Effector CD8-positive, alpha-beta T cell (primary cell): ENCODE measurements at regions not wholly inside any gene's neighbourhood (a gene's known extent, or its start where the extent isn't known, plus 50 kb on each side); places are given as distances from the start of the nearest gene placed in this dataset.

Experiments used
- DNase-seq: peaks from one replicate; lab custom pipeline; 2025; lab: John Stamatoyannopoulos, UW

DNA sequence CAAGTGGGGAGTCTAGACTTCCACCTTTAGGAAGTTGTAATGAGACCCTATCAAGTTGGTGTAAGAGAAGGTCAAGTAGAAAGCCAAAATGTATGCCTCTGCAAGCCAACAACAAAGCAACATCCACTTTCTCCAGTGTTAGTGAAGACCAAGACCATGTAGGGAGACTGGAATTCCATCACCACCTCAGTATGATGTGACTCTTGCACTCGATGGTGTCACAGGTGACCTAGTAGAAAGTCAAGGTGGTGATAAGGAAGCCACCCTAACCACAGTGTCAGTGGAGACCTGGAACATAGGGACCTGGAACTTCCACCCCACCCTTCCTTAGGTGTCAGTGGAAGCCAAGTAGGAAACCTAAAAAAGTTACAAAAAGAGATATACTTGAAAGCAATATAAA, 278.1 kb upstream of the KCNMB2 start:
- DNase-seq: no peak

DNA sequence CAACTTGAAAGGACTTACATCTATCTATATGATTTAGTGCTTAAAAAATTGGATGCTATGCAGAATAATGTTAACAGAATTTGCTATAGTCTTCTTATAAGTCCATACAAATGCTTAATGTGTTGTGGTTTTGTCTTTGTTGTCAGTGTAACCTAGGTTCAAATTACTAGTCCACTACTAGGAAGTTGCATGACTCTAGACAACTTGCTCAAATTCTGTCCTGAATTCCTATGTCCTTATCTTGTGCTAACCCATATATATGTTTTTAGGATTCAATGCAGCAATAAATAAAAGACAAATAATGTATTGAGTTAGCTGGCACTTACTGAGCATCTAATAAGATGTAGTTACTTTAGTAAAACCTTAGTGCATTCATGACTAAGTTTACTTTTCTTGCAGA, 276.5 kb upstream of the KCNMB2 start:
- DNase-seq: no peak

DNA sequence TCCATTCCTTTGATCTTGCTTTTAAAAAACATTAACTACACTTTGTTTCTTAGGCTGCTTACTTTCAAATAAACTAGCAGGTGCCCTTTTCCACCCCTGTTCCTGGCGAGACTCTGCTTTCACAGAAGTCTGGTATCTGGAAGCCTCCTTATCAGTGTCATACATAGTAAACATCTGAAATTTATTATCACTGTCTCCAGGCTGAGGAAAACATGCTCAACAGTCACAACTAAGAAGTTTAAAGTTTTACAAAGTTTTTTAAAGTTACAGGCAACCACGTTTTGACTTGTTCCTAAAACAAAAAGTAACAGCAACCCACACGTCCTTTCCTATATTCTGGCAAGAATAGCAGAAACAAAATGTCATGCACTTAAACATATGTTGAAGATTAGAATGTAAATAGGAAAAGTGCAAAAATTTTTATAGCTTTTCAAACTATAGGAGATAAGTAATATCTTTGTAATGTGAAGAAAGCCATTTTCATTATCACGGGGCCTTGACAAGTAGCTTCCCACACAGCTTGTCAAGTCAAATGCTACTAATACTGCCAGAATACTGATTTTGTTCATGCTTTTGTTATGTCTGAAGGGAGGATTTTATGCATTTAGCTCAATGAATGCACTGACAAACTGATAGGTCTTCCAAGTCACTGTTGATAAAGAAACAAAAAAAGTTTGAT, 275.2 kb upstream of the KCNMB2 start:
- no peak for DNase-seq

GRCh38 chr3:178263236-178263916, 272.9 kb upstream of the KCNMB2 start:
- DNase-seq: no peak

GRCh38 chr3:178267158-178267844, 268.9 kb upstream of the KCNMB2 start:
- no peak for DNase-seq

DNA sequence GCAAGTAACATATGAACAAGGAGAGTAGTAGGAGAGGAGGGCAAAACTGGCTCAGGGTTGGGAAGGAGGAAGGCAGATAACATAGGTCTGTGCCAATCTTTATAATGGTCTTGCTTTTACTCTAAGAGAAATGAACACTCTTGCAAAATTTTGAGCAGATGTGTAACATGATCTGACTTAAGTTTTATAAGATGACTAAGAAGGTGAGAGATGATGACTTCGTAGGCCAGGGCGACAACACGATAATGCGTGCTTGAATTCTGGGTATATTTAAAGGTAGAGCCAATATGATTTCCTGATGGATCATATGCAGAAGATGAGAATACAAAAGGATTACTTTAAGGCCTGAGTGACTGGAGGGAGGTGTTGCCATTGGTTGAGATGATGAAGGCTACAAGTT, 265.4 kb upstream of the KCNMB2 start:
- DNase-seq: no peak

DNA sequence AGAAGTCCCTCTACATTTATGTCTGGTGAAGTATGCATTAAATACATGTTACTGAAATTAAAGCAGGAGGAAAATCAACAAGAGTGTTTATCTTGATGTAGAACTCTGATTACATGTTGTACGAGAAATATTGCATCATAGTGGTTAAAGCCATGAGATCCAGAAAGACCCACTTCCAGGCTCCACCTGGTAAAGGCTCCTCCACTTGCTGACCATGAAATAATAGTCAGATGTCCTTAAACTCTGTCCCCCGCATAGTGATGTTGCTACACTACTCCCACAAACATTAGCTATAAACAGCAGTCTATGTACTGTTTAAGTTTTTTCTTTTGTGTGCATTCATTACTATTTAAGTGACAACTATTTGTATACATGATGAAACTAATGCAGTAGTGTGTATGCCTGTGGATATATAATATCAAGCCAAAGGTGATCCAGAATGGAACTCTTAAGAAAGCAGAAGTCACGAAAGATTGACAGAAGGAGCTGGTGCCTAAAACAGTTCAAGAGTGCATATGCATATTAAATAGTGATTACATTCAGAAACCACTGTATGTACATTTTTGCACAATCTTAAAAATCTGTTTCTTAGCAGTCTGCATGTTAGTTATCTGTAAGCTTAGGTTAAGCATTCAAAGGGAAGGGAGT, 264.4 kb upstream of the KCNMB2 start:
- DNase-seq: no peak

DNA sequence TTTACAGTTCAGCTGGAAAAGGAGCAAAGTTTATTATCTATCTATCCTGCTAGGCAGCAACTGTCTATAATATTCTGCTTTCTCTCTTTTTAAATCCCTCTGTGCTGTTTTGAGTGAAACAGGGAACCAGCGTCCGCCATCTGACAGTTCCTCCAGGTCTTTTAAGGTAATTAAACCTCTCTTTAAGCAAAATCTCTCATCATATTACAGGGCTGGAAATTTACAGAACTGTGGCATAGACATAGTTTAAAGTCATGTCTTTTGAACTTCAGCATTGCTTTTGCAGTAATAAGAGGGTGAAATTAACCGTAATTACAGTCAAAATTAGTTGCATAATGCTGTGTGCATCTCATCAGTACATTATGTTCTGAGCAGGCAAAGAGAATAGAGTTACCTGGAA, 263.4 kb upstream of the KCNMB2 start:
- DNase-seq: no peak

DNA sequence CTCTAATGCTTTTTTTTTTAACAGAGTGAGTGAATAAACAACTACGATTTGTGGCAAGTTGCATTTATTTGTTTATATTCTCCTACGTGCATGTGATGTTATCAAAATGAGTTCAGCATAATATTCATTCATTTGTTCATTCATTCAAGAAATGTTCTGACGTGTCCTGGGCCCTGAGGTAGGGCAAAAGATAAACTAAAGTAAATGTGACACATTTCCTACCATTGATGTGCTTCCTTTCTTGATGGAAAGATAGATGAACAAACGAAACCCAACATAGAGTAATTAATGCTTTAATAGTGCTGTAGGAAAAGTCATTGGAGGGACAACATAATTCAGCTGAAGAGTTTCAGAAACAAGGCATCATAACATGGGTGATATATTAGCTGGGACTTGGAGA, 261.5 kb upstream of the KCNMB2 start:
- DNase-seq: no peak

DNA sequence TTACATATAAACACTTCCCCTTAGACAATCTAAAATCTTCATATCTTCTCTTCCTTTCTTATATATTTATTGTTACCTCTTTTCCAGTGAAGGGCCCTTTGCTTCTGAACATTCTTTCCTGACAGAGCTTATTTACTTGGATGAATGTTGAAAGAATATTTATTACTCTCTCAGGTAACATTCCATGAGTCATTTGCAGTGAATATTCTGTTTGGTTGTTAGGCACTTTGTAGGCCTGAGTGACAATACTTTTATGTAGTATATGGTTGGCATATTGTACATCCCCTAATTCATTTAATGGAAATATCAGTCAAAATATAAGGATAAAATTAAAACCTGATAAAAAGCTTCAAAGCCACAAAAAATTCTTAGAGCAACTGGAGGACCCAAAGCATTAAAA, 260.9 kb upstream of the KCNMB2 start:
- no peak for DNase-seq

- no peak for DNase-seq
These were observed 260.4 kb upstream of the KCNMB2 start for GRCh38 chr3:178275793-178276192.

DNA sequence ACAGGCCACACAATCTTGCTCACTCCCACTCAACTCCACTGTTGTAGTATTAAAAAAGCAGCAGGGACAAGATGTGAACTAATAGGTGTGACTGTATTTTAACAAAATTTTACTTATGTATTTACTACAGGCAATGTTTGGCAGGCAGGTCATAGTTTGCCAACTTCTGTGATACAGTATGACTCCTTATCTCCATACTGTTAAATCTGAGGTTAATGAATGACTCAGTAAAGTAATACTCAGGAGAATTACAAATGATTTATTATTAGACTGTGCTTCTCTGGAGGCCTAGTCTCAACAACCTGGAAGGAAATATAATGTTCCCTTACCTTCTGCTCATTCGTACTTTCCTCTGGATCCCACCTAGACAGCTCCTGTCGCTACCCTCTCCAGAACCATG, 258.6 kb upstream of the KCNMB2 start:
- DNase-seq: no peak

DNA sequence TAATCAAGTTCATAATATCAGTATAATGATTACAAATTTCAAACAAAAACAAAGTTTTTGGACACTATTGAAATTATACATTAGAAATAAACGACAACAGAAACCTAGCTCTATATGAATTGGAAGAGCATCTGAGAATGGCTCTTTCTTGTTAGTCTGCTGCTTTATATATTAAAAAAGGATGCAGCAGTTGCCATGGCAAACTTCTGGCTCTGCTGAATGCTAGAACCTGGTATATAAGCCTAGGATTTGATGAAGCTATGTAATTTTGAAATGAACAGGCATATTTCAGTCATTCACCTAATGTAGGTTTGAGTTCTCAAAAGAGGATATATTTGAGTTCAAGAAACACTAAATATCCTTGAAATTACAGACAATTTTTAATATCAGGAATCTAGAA, 252.7 kb upstream of the KCNMB2 start:
- DNase-seq: no peak

DNA sequence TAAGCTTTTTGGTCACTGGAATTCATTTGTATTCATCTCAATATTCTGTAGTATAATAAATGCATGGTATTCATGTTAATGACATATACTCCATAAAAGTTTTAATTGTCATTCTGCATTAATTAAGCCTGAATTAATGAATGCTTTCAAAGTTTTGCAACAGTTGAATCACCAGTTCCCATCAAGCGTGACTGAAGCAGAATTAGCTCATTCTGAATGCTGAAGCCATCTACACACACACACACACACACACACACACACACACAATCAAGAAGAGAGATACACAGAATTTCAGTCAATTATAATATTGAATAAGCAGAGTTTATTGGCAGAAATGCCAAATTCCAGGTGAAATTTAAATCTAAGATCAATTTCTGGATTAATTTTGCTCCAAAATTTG, 252.1 kb upstream of the KCNMB2 start:
- DNase-seq: no peak

GRCh38 chr3:178288074-178288473, 248.2 kb upstream of the KCNMB2 start:
- DNase-seq: no peak

GRCh38 chr3:178289544-178290160, 246.6 kb upstream of the KCNMB2 start:
- no peak for DNase-seq

DNA sequence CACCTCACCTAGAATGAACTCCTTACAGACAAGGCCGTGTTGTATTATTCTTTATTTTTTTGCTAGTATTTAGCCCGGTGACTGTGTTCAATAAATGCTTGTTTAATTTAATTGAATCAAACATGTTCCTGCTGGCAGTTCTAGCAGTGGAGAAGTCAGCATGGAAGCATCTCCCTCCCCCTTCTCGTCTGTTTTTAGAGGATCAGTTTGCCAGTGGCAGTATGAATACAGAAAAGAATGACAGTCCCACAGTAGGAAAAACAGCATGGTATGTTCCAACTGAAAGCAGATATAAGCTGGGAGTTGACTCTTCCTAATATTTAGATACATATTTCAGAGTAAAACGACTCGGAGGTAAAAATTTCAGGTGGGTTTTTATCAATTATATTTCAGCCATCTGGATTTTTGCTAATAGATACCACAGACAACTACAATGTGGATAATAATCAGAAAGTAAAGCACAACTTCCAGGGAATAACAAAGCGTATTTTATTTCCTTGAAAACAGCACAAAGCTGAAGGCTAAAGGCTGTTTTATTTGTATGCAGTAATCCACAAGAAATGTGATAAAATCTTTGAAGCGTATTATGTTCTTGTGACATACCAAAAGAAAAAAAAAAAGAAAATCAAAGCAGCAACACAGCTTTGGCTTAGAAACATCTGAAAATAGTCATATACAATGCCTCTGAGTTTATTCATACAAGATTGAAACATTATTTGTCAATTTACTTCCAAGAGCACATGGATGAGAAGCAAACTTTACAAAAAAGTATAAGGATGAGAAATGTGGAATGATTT, 244.5 kb upstream of the KCNMB2 start:
- DNase-seq: no peak

- DNase-seq: no peak
These were observed 240.8 kb upstream of the KCNMB2 start for GRCh38 chr3:178295292-178295912.

DNA sequence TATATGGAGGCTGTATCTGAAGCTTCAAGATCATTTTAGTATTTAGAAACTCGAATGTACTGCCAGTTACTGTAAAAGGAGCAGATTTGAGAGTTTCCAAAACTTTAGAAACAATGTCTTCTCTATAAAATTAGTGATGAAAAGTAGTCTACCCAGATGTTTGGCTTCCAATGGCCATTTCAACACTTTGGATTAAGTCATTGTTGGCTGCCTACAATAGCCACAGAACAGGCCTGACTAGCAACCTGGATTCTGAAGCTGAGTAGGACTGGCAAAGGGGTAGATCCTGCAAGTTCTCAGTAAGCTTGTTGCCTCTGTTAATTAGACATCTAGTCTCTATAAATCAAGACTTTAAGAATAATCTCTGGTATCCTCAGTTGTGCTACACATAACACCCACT, 239.0 kb upstream of the KCNMB2 start:
- no peak for DNase-seq

DNA sequence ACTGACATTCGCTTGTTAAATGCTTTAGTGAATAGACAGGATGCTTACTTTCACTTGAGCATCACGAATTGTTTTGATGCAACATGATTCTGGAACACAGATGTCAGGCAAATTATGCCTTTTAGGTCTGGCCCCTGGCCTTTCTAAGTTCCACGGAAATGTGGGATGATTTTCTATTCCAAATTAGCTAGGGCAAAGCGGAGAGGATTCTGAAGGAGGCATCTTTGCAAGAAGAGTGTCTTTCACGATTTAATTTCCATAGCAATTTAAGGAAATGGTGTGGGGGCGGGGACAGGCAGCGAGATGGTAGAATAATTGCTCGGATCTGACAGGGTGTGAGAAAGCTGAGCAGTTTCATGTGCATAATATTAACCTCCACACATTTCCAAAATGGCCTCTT, 238.5 kb upstream of the KCNMB2 start:
- DNase-seq: no peak

DNA sequence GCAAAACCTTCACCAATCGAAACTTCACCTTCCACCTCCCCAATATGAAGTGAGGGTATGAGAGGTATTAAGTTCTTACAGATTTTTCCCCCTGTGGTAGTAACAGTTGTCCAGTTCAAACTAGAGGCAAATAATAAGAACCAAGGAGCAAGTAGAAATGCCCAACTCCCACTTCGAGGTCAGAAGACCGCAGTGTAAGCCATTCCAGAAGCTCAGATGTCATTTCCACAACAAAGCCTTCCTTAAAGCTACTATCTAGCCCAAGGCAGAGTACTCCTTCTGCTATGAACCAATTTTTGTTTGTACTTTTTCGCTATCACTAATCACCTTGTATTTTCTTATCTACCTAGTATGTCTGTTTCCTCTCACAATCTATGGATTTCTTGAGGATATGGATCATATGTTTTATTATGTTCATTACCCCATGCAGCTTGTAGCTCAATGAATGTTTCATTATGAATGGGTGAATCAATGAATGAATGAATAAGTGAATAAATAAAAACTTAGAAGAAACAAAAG, 235.7 kb upstream of the KCNMB2 start:
- DNase-seq: no peak
